ENCODE measurements at regions not wholly inside any gene's neighbourhood (a gene's known extent, or its start where the extent isn't known, plus 50 kb on each side); places are given as distances from the start of the nearest gene placed in this dataset.

DNA sequence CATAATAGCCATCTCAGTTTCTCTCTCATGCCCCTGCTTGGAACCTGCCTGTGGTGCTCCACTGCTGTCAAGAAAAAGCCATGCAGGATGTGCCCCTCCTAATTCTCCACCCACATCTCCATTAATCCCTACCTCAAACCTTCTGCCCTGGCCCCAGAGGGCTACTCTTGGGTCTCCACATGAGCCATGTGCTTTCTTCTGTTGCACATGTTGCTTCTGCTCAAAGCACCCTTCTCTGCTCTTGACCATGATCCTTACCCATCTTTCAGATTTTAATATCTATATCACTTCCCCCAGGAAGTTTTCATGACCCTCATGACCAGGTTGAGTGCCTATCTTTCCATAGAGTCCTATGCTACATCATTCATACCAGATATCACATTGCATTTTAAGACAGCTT lies 514.2 kb downstream of the RPS24 start:
- no peaks in the 10 kb centered on the region for H3K9me3 ChIP-seq
- H3K4me1 ChIP-seq, result peaks cover 0 to 45% (median 33%) of the 10 kb centered on the region in 4 donors
- no peak overlapping the region for H3K27ac ChIP-seq
- no peak overlapping the region for H3K4me3 ChIP-seq
- H3K27me3 ChIP-seq, result no peaks in the 10 kb centered on the region
- TF ChIP-seq, protein P1, sequence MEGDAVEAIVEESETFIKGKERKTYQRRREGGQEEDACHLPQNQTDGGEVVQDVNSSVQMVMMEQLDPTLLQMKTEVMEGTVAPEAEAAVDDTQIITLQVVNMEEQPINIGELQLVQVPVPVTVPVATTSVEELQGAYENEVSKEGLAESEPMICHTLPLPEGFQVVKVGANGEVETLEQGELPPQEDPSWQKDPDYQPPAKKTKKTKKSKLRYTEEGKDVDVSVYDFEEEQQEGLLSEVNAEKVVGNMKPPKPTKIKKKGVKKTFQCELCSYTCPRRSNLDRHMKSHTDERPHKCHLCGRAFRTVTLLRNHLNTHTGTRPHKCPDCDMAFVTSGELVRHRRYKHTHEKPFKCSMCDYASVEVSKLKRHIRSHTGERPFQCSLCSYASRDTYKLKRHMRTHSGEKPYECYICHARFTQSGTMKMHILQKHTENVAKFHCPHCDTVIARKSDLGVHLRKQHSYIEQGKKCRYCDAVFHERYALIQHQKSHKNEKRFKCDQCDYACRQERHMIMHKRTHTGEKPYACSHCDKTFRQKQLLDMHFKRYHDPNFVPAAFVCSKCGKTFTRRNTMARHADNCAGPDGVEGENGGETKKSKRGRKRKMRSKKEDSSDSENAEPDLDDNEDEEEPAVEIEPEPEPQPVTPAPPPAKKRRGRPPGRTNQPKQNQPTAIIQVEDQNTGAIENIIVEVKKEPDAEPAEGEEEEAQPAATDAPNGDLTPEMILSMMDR (IDR thresholded peaks at IDR 0.05), result no peak
- TF ChIP-seq POLR2A (IDR thresholded peaks at IDR 0.05) (no peak), EP300 (IDR thresholded peaks at IDR 0.05) (no peak)
- H3K36me3 ChIP-seq, result no peaks in the 10 kb centered on the region
- DNase-seq (ENCODE audit: low spot score in 2 of 2), result no peak

DNA sequence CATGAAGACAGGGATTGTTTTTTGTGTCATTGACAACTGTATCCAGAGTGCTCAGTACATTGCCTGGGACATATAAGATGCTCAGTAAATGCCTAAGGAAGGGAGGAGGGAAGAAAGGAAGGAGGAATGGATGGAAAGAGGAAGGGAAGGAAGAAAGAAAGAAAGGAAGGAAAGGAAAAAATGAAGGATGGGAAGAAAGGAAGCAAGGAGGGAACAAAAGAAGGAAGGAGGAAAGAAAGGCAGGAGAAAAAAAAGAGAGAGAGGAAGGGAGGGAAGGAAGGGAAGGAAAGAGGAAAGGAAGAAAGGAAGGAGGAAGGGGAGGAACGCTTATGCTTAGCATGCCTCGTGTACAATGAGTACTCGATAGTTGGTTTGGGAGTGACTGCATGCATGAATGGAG lies 514.7 kb downstream of the RPS24 start:
- peaks cover 0 to 45% (median 33%) of the 10 kb centered on the region in 4 donors for H3K4me1 ChIP-seq
- H3K9me3 ChIP-seq, result no peaks in the 10 kb centered on the region
- no peaks in the 10 kb centered on the region for H3K27me3 ChIP-seq
- no peak for DNase-seq (ENCODE audit: low spot score in 2 of 2)
- no peak for TF ChIP-seq POLR2A (IDR thresholded peaks at IDR 0.05)
- TF ChIP-seq, protein P1 (IDR thresholded peaks at IDR 0.05), result no peak
- no peak for TF ChIP-seq EP300 (IDR thresholded peaks at IDR 0.05)
- WGBS, 2 donors, result 55 to 59% methylated on average over 3 of the region's 3 CpGs
- H3K27ac ChIP-seq, result no peak overlapping the region
- no peak overlapping the region for H3K4me3 ChIP-seq
- no peaks in the 10 kb centered on the region for H3K36me3 ChIP-seq

- 65 to 69% methylated on average over 9 of the region's 9 CpGs for WGBS, 2 donors
- H3K27ac ChIP-seq, result no peak overlapping the region
- H3K36me3 ChIP-seq, result no peaks in the 10 kb centered on the region
- no peak for TF ChIP-seq EP300 (IDR thresholded peaks at IDR 0.05)
- TF ChIP-seq POLR2A (IDR thresholded peaks at IDR 0.05), result no peak
- TF ChIP-seq, protein P1 (IDR thresholded peaks at IDR 0.05), result no peak
- H3K9me3 ChIP-seq, result no peaks in the 10 kb centered on the region
- H3K4me1 ChIP-seq, result peaks cover 0 to 37% (median 23%) of the 10 kb centered on the region in 4 donors
- no peaks in the 10 kb centered on the region for H3K27me3 ChIP-seq
- DNase-seq (ENCODE audit: low spot score in 2 of 2), result no peak
- no peak overlapping the region for H3K4me3 ChIP-seq
These were observed 515.7 kb downstream of the RPS24 start for GRCh38 chr10:78549140-78549935.

DNA sequence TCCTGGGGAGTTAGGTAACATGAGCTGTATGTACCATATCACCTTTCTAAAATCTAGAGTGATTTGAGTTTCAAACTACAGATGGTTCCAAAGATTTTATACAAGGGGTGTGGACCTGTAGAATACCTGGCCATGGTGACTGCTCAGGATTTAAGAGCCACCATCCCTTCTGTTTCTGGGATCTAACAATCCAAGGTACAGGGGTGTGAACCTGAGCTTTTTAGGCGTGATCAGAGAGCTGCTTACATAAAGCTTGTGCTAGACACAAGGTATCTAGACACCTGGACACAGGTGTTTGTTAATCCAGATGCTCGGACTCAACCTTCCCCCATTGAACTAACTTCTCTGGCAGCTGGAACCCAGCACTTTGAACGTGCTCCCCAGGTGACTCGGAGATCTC lies 516.4 kb downstream of the RPS24 start:
- Histone ChIP-seq H3K4me1 (peaks cover 0 to 31% (median 18%) of the 10 kb centered on the region in 4 donors), H3K36me3 (no peaks in the 10 kb centered on the region), H3K9me3 (no peaks in the 10 kb centered on the region), H3K27ac (no peak overlapping the region), H3K4me3 (no peak overlapping the region), H3K27me3 (no peaks in the 10 kb centered on the region)
- 92 to 100% methylated on average over 4 of the region's 4 CpGs for WGBS, 2 donors
- no peak for DNase-seq (ENCODE audit: low spot score in 2 of 2)
- TF ChIP-seq, protein P1 (IDR thresholded peaks at IDR 0.05), result no peak
- TF ChIP-seq POLR2A (IDR thresholded peaks at IDR 0.05), result no peak
- no peak for TF ChIP-seq EP300 (IDR thresholded peaks at IDR 0.05)

DNA sequence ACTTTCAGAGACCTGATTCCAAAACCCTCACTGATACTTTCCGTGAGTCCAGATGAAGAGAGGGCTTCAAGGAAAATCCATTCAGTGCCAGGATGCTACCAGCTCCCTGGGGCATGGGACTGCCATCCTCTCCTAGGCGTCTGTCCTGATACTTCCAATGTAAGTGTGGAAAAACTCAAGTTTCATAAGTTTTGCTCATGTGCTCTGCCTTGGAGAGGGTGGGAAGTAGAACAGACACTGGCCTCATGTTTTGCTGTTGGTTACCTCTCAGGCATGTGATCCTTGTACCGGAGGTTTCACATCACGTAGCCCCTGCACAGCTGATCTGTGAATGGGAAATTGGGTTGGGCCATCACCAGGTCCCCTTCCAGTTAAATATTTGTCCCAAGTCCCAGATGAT lies 517.1 kb downstream of the RPS24 start:
- peaks cover 0 to 31% (median 17%) of the 10 kb centered on the region in 4 donors for H3K4me1 ChIP-seq
- no peak overlapping the region for H3K27ac ChIP-seq
- DNase-seq (ENCODE audit: low spot score in 2 of 2), result no peak
- H3K36me3 ChIP-seq, result no peaks in the 10 kb centered on the region
- H3K4me3 ChIP-seq, result no peak overlapping the region
- H3K9me3 ChIP-seq, result no peaks in the 10 kb centered on the region
- 91 to 96% methylated on average over 4 of the region's 4 CpGs for WGBS, 2 donors
- H3K27me3 ChIP-seq, result no peaks in the 10 kb centered on the region
- TF ChIP-seq, protein P1 (IDR thresholded peaks at IDR 0.05), result no peak
- TF ChIP-seq EP300 (IDR thresholded peaks at IDR 0.05) (no peak), POLR2A (IDR thresholded peaks at IDR 0.05) (no peak)

All from tibial nerve (tissue), 4 donors.